ENCODE measurements at regions not wholly inside any gene's neighbourhood (a gene's known extent, or its start where the extent isn't known, plus 50 kb on each side); places are given as distances from the start of the nearest gene placed in this dataset.
"Not testable (repeated sequence)": the region's sequence is repeated elsewhere in the genome, so short reads cannot be mapped to it uniquely, and the experiment has no call there.

GRCh38 chr3:138890555-138891187 lies 55.9 kb upstream of the PIK3CB start:
- no peak for DNase-seq
- peaks cover 4% of the 10 kb centered on the region for H3K27me3 Mint-ChIP-seq (ENCODE audit: low read depth)
- no peak overlapping the region for H3K4me3 Mint-ChIP-seq
- no peaks in the 10 kb centered on the region for H3K36me3 Mint-ChIP-seq (ENCODE audit: low read depth)
- POLR2A ChIA-PET, result no interaction called here
- no peaks in the 10 kb centered on the region for H3K9me3 Mint-ChIP-seq (ENCODE audit: insufficient read depth)
- no peaks in the 10 kb centered on the region for H3K4me1 Mint-ChIP-seq (ENCODE audit: low read depth)
- CTCF ChIA-PET, result interaction anchor here (3.0 kb wide), 1 partner anchor 25 kb away, joined by 9 read pairs; no protein-coding TSS in a partner anchor
- H3K27ac Mint-ChIP-seq, result no peak overlapping the region
- ATAC-seq, result no peak

GRCh38 chr3:138889792-138890191 lies 55.1 kb upstream of the PIK3CB start:
- Mint-ChIP-seq H3K4me1 (ENCODE audit: low read depth) (no peaks in the 10 kb centered on the region), H3K9me3 (ENCODE audit: insufficient read depth) (no peaks in the 10 kb centered on the region), H3K36me3 (ENCODE audit: low read depth) (no peaks in the 10 kb centered on the region), H3K27me3 (ENCODE audit: low read depth) (peaks cover 4% of the 10 kb centered on the region), H3K4me3 (no peak overlapping the region), H3K27ac (no peak overlapping the region)
- no peak for ATAC-seq
- POLR2A ChIA-PET, result no interaction called here
- no peak for DNase-seq
- CTCF ChIA-PET, result interaction anchor here (3.0 kb wide), 1 partner anchor 26 kb away, joined by 9 read pairs; no protein-coding TSS in a partner anchor

DNA sequence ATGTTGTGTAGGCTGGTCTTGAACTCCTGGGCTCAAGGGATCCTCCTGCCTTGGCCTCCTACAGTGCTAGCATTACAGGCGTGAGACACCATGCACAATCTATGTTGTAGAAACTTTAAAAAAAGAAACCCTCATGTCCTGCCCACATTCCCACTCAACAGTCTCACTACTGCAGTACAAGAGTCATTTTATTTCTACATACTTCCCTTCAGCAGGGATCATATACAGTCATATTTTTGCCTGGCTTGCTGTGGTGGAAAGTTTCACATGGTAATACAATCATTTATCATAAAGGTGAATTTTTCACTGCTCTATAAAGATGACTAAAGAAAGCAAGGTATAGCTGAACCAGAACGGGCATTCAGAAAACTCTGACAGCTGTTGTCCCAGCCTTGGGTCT lies 53.8 kb upstream of the PIK3CB start:
- ChIA-PET CTCF (interaction anchor here (3.0 kb wide), 1 partner anchor 27 kb away, joined by 9 read pairs; no protein-coding TSS in a partner anchor), POLR2A (no interaction called here)
- Mint-ChIP-seq H3K4me1 (ENCODE audit: low read depth) (no peaks in the 10 kb centered on the region), H3K27me3 (ENCODE audit: low read depth) (peaks cover 4% of the 10 kb centered on the region), H3K27ac (no peak overlapping the region), H3K4me3 (no peak overlapping the region), H3K36me3 (ENCODE audit: low read depth) (no peaks in the 10 kb centered on the region), H3K9me3 (ENCODE audit: insufficient read depth) (no peaks in the 10 kb centered on the region)
- ATAC-seq (no peak), DNase-seq (no peak)

DNA sequence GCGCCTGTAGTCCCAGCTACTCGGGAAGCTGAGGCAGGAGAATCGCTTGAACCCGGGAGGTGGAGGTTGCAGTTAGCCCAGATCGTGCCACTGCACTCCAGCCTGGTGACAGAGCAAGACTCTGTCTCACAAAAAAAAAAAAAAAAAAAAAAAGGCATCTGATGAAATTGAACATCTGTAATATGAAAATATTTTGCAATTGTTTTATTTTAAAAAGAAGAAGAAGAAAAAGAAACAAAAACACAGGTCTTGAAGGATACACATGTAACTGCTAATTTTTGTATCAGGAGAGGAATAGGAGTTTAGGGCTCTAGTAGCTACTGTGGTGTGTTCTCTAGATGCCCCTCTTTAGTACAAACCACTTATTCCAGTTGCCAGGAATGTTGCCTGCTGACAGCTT lies 51.4 kb upstream of the PIK3CB start:
- H3K27me3 Mint-ChIP-seq (ENCODE audit: low read depth); H3K36me3 Mint-ChIP-seq (ENCODE audit: low read depth); H3K27ac Mint-ChIP-seq; DNase-seq; H3K4me3 Mint-ChIP-seq; H3K9me3 Mint-ChIP-seq (ENCODE audit: insufficient read depth); H3K4me1 Mint-ChIP-seq (ENCODE audit: low read depth); ATAC-seq; POLR2A ChIA-PET: not testable (repeated sequence)
- CTCF ChIA-PET, result interaction anchor here (0.7 to 0.8 kb wide), 2 partner anchors 14 to 30 kb away, joined by 3 read pairs; no protein-coding TSS in a partner anchor

All from activated CD8-positive, alpha-beta T cell treated with anti-CD3 and anti-CD28 coated beads, Interleukin-2, amount 10 ng/mL, durations not matched to agents 7 days and 5 days (primary cell).